Activated CD4-positive, alpha-beta memory T cell treated with anti-CD3 and anti-CD28 coated beads, Interleukin-2, amount 10 ng/mL, durations not matched to agents 7 days and 5 days (primary cell): ENCODE measurements at regions not wholly inside any gene's neighbourhood (a gene's known extent, or its start where the extent isn't known, plus 50 kb on each side); places are given as distances from the start of the nearest gene placed in this dataset.

ENCODE experiments used
- CTCF ChIA-PET: fragments of 350-600 bp; sonication (Branson Sonifier 250); formaldehyde crosslinking; loops from one replicate; lab custom pipeline; 2021; ENCODE audit warnings: antibody characterized with exemption, inconsistent platforms; lab: Charles Lee
- POLR2A ChIA-PET: fragments of 350-600 bp; sonication (Branson Sonifier 250); formaldehyde crosslinking; loops from one replicate; lab custom pipeline; 2021; ENCODE audit warnings: antibody characterized with exemption; lab: Charles Lee
- DNase-seq: peaks from one replicate; pipeline ENCODE4 v3.0.0-alpha.2; 2020
- H3K27ac Mint-ChIP-seq: one replicate; pipeline ENCODE4 v1.8.0; 2021; ENCODE audit warnings: mild to moderate bottlenecking, mixed read lengths
- H3K27me3 Mint-ChIP-seq: one replicate; pipeline ENCODE4 v1.8.0; 2021; ENCODE audit warnings: mixed read lengths
- H3K36me3 Mint-ChIP-seq: one replicate; pipeline ENCODE4 v1.8.0; 2021; ENCODE audit warnings: low read depth, mixed read lengths
- H3K4me1 Mint-ChIP-seq: one replicate; pipeline ENCODE4 v1.8.0; 2021; ENCODE audit warnings: mixed read lengths
- H3K4me3 Mint-ChIP-seq: one replicate; pipeline ENCODE4 v1.8.0; 2021; ENCODE audit warnings: mild to moderate bottlenecking, mixed read lengths
- H3K9me3 Mint-ChIP-seq: one replicate; pipeline ENCODE4 v1.8.0; 2021; ENCODE audit warnings: mixed read lengths

DNA sequence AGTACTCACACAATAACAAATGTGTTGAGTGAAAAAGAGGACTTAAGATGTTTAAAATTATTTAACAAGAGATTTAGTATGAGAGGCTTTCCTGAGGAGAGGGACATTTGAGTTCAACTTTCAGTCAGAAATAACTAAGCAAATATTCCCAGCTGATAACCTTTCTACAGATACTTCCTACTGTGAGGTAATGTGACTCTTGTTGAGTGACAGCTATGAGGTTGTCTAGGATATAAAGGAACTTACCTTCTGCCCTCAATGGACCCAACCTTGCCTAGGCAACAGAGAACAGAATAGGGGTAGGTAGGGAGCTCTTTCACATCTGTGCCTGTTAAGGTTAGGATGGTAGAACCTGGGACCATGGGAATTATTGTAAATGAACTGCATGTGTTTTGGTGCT lies 54.7 kb downstream of the GLUD2 start:
- CTCF ChIA-PET, result no interaction called here
- Mint-ChIP-seq H3K27ac (no peak overlapping the region), H3K36me3 (no peaks in the 10 kb centered on the region), H3K4me1 (no peaks in the 10 kb centered on the region), H3K27me3 (no peaks in the 10 kb centered on the region), H3K9me3 (no peaks in the 10 kb centered on the region), H3K4me3 (no peak overlapping the region)
- no peak for DNase-seq
- POLR2A ChIA-PET, result no interaction called here

DNA sequence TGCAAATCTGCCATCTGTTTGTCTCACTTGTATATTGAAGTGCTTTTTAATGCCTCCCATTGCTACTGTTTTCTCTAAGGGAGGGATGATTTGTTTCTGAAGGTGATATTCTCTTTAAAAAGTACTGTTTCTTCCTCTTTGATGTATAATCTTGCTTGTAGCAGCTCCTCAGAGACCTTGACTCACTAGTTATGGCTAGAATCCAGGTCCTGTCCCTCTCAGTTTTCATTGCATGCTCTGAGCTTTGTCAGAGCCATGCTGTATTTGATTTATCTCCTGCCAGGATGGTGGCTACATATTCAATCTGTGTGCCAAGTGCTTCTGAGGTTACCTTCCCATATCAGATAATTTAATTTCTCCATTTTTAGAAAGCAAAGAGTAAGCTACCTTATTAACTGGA lies 56.0 kb downstream of the GLUD2 start:
- no peak for DNase-seq
- Mint-ChIP-seq H3K9me3 (no peaks in the 10 kb centered on the region), H3K4me3 (no peak overlapping the region), H3K36me3 (no peaks in the 10 kb centered on the region), H3K4me1 (no peaks in the 10 kb centered on the region), H3K27me3 (no peaks in the 10 kb centered on the region), H3K27ac (no peak overlapping the region)
- CTCF ChIA-PET, result no interaction called here
- POLR2A ChIA-PET, result no interaction called here

DNA sequence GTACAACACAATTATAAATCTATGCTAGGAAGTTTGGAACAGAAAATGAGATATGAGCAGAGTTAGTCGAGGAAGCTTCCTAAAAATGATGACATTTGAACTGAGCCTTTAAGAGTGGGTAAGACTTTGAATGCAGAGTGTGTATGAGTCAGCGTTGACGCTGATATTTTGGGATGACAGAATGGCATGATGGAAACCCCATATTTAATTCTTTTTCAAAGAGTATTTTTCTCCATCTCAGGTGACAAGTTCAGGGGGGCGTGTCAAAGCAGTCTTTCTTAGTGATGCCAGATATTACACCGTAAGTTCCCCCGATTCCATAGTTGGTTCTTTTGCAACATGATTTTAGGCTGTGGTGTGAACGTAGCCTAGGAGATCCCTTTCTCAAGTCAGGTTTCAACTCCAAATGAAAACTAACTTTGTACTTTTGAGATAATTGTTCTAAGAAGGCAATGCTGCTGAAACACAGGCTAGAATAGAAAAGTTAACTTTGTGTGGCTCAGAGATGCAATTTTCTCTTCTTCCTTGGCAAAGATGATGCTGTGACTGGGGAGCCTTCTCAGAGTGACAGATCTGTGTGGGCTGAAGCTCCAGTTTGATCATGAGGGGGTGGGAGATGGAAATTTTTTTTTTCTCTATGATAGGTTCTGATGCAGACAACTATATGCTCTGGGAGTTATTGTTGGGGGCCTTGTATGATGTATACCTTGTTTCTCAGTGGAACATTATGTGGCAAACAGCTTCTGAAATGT lies 59.2 kb downstream of the GLUD2 start:
- H3K27me3 Mint-ChIP-seq, result no peaks in the 10 kb centered on the region
- ChIA-PET POLR2A (no interaction called here), CTCF (no interaction called here)
- no peaks in the 10 kb centered on the region for H3K36me3 Mint-ChIP-seq
- no peak overlapping the region for H3K27ac Mint-ChIP-seq
- no peak for DNase-seq
- no peaks in the 10 kb centered on the region for H3K4me1 Mint-ChIP-seq
- no peak overlapping the region for H3K4me3 Mint-ChIP-seq
- H3K9me3 Mint-ChIP-seq, result no peaks in the 10 kb centered on the region

GRCh38 chrX:121109986-121110385 lies 62.6 kb downstream of the GLUD2 start:
- Mint-ChIP-seq H3K27ac (no peak overlapping the region), H3K9me3 (no peaks in the 10 kb centered on the region), H3K4me3 (no peak overlapping the region), H3K36me3 (no peaks in the 10 kb centered on the region), H3K4me1 (no peaks in the 10 kb centered on the region), H3K27me3 (no peaks in the 10 kb centered on the region)
- ChIA-PET POLR2A (no interaction called here), CTCF (no interaction called here)
- no peak for DNase-seq

DNA sequence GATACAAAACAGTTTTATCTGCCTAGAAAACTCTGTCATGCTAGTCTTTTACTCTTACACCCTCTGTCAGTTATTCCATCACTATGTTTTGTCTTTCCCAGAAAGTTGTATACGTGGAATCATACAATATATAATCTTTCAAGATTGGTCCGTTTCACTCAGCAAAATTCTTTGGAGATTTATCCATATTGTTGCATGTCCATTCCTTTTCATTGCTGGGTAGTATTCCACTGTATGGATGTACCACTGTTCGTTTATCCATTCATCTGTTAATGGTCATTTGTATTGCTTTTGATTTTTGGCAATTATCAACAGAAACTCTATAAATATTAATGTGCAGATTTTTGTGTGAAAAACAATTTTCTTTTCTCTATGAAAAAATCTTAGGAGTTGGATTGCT lies 63.1 kb downstream of the GLUD2 start:
- Mint-ChIP-seq H3K4me1 (no peaks in the 10 kb centered on the region), H3K36me3 (no peaks in the 10 kb centered on the region), H3K9me3 (no peaks in the 10 kb centered on the region), H3K27ac (no peak overlapping the region), H3K4me3 (no peak overlapping the region), H3K27me3 (no peaks in the 10 kb centered on the region)
- no peak for DNase-seq
- CTCF ChIA-PET, result no interaction called here
- POLR2A ChIA-PET, result no interaction called here

DNA sequence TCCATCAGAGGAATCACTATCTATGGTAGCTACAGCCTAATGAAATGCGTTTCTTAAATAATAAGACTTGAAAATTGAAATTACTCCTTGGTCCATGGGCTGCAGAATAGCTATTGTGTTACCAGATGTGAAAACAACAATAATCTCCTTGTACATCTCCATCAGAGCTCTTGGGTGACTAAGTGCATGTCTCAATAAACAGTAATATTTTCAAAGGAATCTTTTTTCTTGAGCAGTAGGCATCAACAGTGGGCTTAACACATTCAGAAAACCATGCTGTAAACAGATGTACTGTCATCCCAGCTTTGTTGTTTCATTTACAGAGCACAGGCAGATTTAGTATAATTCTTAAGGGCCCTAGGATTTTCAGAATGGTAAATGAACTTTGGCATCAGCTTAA lies 67.3 kb downstream of the GLUD2 start:
- Mint-ChIP-seq H3K27ac (no peak overlapping the region), H3K9me3 (no peaks in the 10 kb centered on the region), H3K4me3 (no peak overlapping the region), H3K36me3 (no peaks in the 10 kb centered on the region), H3K4me1 (no peaks in the 10 kb centered on the region), H3K27me3 (no peaks in the 10 kb centered on the region)
- CTCF ChIA-PET, result no interaction called here
- DNase-seq, result no peak
- POLR2A ChIA-PET, result no interaction called here

DNA sequence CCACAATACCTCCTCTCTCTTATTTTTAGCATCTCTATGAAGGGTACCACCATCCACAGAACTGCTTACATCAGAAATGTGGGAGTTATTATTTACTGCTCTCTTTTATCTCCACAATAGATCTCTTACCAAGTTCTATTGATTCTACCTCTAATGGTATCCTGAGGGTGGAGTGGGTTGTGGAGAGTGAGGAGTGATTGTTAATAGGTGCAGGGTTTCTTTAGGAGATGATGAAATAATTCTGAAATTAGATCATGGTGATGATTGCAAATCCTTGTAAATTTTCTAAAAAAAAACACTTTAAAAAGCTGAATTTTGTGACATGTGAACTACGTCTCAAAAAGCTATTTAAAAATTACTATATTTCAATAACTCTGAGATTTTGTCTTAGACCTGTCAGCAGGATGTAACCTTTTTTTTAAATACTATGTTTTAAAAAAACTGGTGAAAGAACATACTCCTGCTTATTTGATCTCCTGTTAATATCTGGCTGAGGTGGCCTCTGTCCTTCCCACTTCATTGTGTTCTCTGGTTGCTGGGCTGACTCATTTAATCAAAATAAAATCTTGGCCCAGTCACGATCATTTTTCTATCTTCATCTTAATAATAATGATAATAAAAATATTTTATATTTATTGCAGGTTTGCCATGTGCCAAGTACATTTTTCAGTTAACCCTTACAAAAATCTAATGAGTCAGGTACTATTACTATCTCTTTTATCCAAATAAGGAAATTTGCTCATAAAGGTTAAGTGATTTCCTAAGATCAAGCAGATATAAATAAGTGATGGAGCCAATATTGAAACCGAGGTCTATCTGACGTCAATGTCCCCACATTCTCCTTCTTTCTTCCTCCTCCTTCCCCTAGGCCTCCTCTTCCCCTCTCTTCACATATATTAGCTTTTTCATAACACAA lies 73.5 kb downstream of the GLUD2 start:
- Mint-ChIP-seq H3K9me3 (no peaks in the 10 kb centered on the region), H3K27ac (no peak overlapping the region), H3K4me3 (no peak overlapping the region), H3K4me1 (no peaks in the 10 kb centered on the region), H3K36me3 (no peaks in the 10 kb centered on the region), H3K27me3 (no peaks in the 10 kb centered on the region)
- CTCF ChIA-PET, result no interaction called here
- DNase-seq, result no peak
- POLR2A ChIA-PET, result no interaction called here

DNA sequence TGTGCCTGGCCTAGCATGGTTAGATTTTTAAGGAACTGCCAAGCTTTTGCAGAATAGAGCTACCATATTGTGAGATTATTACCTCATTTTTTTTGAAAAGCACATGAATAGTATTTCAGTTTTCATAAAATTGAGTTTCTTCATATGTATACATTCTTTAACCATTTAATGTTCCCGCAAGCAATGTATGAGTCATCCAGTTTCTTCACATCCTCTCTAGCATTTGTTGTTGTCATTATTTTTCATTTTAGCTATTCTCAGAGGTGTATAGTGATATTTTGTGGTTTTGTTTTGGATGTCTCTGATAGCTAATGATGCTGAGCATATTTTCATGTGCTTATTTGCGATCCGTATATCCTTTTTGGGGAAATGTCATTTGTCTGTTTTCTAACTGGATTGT lies 74.9 kb downstream of the GLUD2 start:
- H3K27ac Mint-ChIP-seq, result no peak overlapping the region
- no peak for DNase-seq
- no peaks in the 10 kb centered on the region for H3K4me1 Mint-ChIP-seq
- no peaks in the 10 kb centered on the region for H3K36me3 Mint-ChIP-seq
- ChIA-PET POLR2A (no interaction called here), CTCF (no interaction called here)
- H3K4me3 Mint-ChIP-seq, result no peak overlapping the region
- no peaks in the 10 kb centered on the region for H3K27me3 Mint-ChIP-seq
- no peaks in the 10 kb centered on the region for H3K9me3 Mint-ChIP-seq

- H3K4me1 Mint-ChIP-seq, result no peaks in the 10 kb centered on the region
- ChIA-PET POLR2A (no interaction called here), CTCF (no interaction called here)
- DNase-seq, result no peak
- no peak overlapping the region for H3K4me3 Mint-ChIP-seq
- no peaks in the 10 kb centered on the region for H3K36me3 Mint-ChIP-seq
- no peak overlapping the region for H3K27ac Mint-ChIP-seq
- H3K27me3 Mint-ChIP-seq, result no peaks in the 10 kb centered on the region
- no peaks in the 10 kb centered on the region for H3K9me3 Mint-ChIP-seq
These were observed 81.8 kb downstream of the GLUD2 start for GRCh38 chrX:121128925-121129877.

GRCh38 chrX:121132675-121133074 lies 85.3 kb downstream of the GLUD2 start:
- Mint-ChIP-seq H3K4me1 (no peaks in the 10 kb centered on the region), H3K27me3 (no peaks in the 10 kb centered on the region), H3K27ac (no peak overlapping the region), H3K9me3 (no peaks in the 10 kb centered on the region), H3K36me3 (no peaks in the 10 kb centered on the region), H3K4me3 (no peak overlapping the region)
- ChIA-PET POLR2A (no interaction called here), CTCF (no interaction called here)
- no peak for DNase-seq

GRCh38 chrX:121135488-121136207 lies 88.2 kb downstream of the GLUD2 start:
- no peaks in the 10 kb centered on the region for H3K36me3 Mint-ChIP-seq
- H3K4me3 Mint-ChIP-seq, result no peak overlapping the region
- CTCF ChIA-PET, result no interaction called here
- POLR2A ChIA-PET, result no interaction called here
- no peaks in the 10 kb centered on the region for H3K27me3 Mint-ChIP-seq
- H3K4me1 Mint-ChIP-seq, result no peaks in the 10 kb centered on the region
- no peak overlapping the region for H3K27ac Mint-ChIP-seq
- no peaks in the 10 kb centered on the region for H3K9me3 Mint-ChIP-seq
- no peak for DNase-seq

- Mint-ChIP-seq H3K27ac (no peak overlapping the region), H3K36me3 (no peaks in the 10 kb centered on the region), H3K9me3 (no peaks in the 10 kb centered on the region), H3K4me1 (no peaks in the 10 kb centered on the region), H3K4me3 (no peak overlapping the region), H3K27me3 (no peaks in the 10 kb centered on the region)
- ChIA-PET CTCF (no interaction called here), POLR2A (no interaction called here)
- DNase-seq, result no peak
These were observed 98.7 kb downstream of the GLUD2 start for GRCh38 chrX:121146059-121146628.
